NB4 (cell line): ENCODE measurements at regions not wholly inside any gene's neighbourhood (a gene's known extent, or its start where the extent isn't known, plus 50 kb on each side); places are given as distances from the start of the nearest gene placed in this dataset.

Source experiments
- DNase-seq: peaks from one replicate; pipeline ENCODE4 v3.0.0; 2010; ENCODE audit warnings: low read depth
- H3K4me3 ChIP-seq: one replicate; pipeline ENCODE4 v1.5.1; 2011; ENCODE audit warnings: mild to moderate bottlenecking, low read depth, low read length, moderate library complexity
- CTCF ChIP-seq: IDR thresholded peaks from one replicate; pipeline ENCODE4 v1.5.1; 2012; ENCODE audit warnings: low read depth, low read length
- MAX ChIP-seq: IDR thresholded peaks from 2 replicates; pipeline ENCODE4 v1.6.1; 2011; ENCODE audit warnings: low read depth, low read length
- MYC ChIP-seq: IDR thresholded peaks from 2 replicates; pipeline ENCODE4 v1.6.1; 2011; ENCODE audit warnings: low read depth, low read length
- POLR2A ChIP-seq: IDR thresholded peaks from 2 replicates; pipeline ENCODE4 v1.6.1; 2011; ENCODE audit warnings: mild to moderate bottlenecking; ENCODE audit not compliant: insufficient read length; ENCODE audit errors: extremely low read depth

- no peak for TF ChIP-seq CTCF
- no peak for TF ChIP-seq POLR2A
- no peak for TF ChIP-seq MAX
- TF ChIP-seq MYC = no peak
- H3K4me3 ChIP-seq = no peak overlapping the region
- no peak for DNase-seq
These were observed 131.4 kb upstream of the ARHGAP5 start for GRCh38 chr14:31945701-31946100.

- no peak for DNase-seq
- no peak overlapping the region for H3K4me3 ChIP-seq
- no peak for TF ChIP-seq MAX
- no peak for TF ChIP-seq CTCF
- TF ChIP-seq POLR2A = no peak
- TF ChIP-seq MYC = no peak
These were observed 130.0 kb upstream of the ARHGAP5 start for GRCh38 chr14:31947076-31947475.

- DNase-seq = no peak
- H3K4me3 ChIP-seq = no peak overlapping the region
- no peak for TF ChIP-seq MYC
- no peak for TF ChIP-seq MAX
- no peak for TF ChIP-seq POLR2A
- no peak for TF ChIP-seq CTCF
These were observed 129.2 kb upstream of the ARHGAP5 start for GRCh38 chr14:31947680-31948595.

- DNase-seq = no peak
- H3K4me3 ChIP-seq = no peak overlapping the region
- TF ChIP-seq CTCF (no peak), MAX (no peak), POLR2A (no peak), MYC (no peak)
These were observed 127.4 kb upstream of the ARHGAP5 start for GRCh38 chr14:31949709-31950108.

- no peak for DNase-seq
- H3K4me3 ChIP-seq = no peak overlapping the region
- TF ChIP-seq CTCF (no peak), POLR2A (no peak), MAX (no peak), MYC (no peak)
These were observed 126.8 kb upstream of the ARHGAP5 start for GRCh38 chr14:31950331-31950730.
